DMS153 treated with DMSO at 0.1 percent for 48 hours (cell line): ENCODE measurements at regions not wholly inside any gene's neighbourhood (a gene's known extent, or its start where the extent isn't known, plus 50 kb on each side); places are given as distances from the start of the nearest gene placed in this dataset.
A peak's percentile ranks its signal among the peaks of the same experiment; 100 is the strongest.
"Not testable (repeated sequence)": the region's sequence is repeated elsewhere in the genome, so short reads cannot be mapped to it uniquely, and the experiment has no call there.

Source experiments
- DNase-seq: peaks from one replicate; lab custom pipeline; 2025; ENCODE audit not compliant: unreplicated experiment; lab: John Stamatoyannopoulos, UW

- no peak for DNase-seq
These were observed 847.7 kb downstream of the NCAM2 start for GRCh38 chr21:21845901-21846300.

- no peak for DNase-seq
These were observed 853.0 kb downstream of the NCAM2 start for GRCh38 chr21:21851205-21851604.

GRCh38 chr21:21851657-21852056 is 853.4 kb downstream of the NCAM2 start:
- no peak for DNase-seq

- DNase-seq: no peak
These were observed 860.5 kb downstream of the NCAM2 start for GRCh38 chr21:21858502-21859334.

DNA sequence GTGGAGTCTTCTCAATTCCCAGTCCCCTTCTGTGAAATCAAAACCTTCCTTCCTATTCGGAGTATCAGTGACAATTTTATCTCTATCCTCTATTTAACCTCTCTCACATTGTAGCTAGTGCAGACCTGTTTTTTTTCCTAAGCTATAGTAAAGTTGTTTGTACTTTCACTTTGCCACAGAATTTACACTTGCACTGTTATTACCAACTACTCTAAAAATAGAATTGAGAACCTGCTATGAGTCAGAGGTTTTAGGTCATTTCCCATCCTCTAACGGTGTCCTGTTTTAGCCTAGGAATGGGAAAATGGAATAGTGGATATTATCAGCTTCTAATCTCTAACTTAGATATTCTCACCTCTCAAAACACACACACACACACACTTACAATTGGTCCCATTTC is 862.7 kb downstream of the NCAM2 start:
- no peak for DNase-seq

DNA sequence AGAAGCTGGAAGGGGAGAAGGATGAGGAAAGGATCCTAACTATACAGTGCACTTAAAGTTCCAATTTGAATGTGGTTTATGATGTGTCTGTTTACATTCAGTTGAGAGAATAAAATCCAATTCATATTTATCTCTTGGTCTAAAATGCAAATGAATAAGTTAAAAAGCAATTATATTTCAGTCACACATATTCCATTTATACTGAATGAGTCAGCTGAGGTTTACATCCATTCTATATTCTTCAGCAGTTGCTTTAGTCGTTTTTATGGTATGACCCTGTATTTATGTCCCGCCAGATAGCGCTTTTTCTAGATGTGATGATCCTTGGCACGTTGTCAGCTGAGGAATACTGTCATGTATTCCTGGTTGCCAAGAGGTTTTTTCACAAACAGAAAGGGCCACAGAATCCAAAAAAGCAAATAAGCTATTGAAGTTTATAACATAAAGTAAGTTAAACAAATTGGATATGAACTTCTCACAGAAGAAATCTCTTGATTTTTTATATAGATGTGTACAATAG is 866.2 kb downstream of the NCAM2 start:
- DNase-seq: no peak

DNA sequence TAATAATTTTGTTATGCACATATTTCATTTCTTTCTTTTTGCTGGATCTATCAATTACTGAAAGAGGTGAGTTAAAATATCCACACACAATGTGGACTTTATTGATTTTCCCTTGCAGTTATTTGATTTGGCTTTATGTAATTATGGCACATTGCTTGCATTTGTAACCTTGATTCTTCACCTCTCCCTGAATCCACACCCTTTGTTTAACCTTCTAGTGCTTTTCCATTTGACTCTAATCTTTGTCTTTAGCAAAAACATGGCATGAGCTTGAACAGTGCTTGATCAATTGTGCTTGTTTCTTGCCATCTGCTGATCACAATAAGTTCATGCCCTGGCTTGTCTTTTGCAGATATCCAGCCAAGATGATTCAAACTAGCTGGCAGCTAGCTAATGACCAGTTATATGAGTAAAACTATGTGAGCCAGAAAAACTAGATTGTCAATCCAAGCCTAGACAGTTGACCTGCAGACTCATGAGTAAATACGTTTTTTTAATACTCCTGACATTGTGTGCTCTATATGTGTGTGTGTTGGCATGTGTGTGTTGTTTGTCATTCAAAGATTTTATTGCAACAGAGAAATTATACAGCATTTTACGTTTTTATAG is 899.2 kb downstream of the NCAM2 start:
- no peak for DNase-seq

DNA sequence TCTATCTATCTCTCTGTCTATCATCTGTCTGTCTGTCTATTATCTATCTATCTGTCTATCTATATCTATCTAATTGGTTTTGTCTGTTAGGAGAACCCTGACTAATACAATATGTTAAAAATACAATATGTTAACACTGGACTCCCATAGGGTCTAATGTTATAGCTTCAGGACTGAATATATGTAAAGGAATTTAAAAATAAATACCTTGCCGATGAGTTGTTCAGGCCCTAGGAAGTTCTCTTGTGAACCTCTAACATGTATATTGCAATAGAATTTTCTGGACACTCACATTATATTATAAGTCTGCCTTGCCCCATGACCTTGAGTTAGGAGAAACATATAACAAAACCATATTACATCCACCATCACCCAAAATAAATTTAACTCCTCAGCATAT is 900.6 kb downstream of the NCAM2 start:
- DNase-seq: no peak

- not testable (repeated sequence) for DNase-seq
These were observed 904.2 kb downstream of the NCAM2 start for GRCh38 chr21:21902416-21902815.

GRCh38 chr21:21907271-21907670 is 909.1 kb downstream of the NCAM2 start:
- no peak for DNase-seq

- no peak for DNase-seq
These were observed 917.6 kb downstream of the NCAM2 start for GRCh38 chr21:21915816-21916215.

- DNase-seq: peak; percentile 11
These were observed 923.4 kb downstream of the NCAM2 start for GRCh38 chr21:21921410-21922232.

DNA sequence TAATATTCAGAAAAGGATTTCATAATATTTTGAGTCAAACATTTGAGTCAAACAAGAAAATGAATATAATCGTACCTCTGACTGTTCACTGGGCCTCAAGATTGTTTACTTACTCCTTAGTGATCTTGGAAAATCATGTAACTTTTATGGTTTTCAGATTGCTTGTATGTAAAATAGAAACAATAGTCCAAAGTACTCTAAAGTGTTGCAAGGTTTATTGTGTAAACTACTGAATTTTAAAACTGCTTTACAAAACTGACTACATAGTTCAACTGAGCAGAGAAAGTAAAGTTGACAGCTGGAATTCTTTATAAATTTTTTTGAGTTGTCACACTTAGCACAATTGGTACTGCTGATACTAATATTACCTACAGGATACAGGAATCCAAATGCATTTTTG is 931.0 kb downstream of the NCAM2 start:
- DNase-seq: no peak

DNA sequence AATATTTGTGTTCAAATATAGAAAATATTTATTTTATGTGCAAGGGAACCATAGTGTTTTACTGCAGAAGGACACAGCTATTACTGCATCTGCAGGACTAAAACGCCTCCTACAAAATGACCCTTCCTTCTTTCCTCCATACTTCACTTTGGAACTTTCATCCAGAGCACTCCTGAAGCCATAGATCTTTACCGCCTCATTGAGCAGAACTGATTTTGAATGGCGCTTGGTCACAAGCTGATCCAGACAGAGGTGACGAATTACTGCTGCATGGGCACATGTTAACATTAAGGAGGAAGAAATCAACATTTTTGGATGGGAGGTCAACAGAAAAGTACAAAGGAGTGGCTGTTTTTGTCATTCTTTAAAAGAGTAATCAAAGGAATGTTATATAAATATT is 931.6 kb downstream of the NCAM2 start:
- no peak for DNase-seq

GRCh38 chr21:21952566-21952965 is 954.4 kb downstream of the NCAM2 start:
- no peak for DNase-seq

GRCh38 chr21:21955204-21955603 is 957.0 kb downstream of the NCAM2 start:
- DNase-seq: no peak

GRCh38 chr21:21957490-21957889 is 959.3 kb downstream of the NCAM2 start:
- DNase-seq: no peak

DNA sequence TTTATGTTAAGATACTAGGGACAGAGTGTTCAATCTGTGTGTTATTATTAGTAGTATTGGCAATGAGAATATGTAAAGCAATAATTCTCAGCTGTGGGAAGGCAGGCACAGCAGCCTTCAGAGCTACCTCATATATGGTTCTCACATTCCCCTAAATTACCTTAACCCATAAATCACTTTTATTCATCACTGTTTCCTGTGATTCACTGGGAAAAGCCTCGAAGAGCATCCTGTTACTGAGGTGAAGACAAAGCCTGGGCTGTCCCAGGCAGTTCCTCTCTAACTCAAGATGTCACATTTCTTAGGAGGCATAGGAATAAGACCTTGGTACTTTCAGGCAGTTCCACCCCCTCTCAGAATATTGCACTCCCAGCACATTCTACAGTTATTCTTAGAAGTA is 965.7 kb downstream of the NCAM2 start:
- DNase-seq: no peak

- DNase-seq: no peak
These were observed 970.6 kb downstream of the NCAM2 start for GRCh38 chr21:21968810-21969209.

GRCh38 chr21:21969211-21969610 is 971.0 kb downstream of the NCAM2 start:
- DNase-seq: no peak

- no peak for DNase-seq
These were observed 973.2 kb downstream of the NCAM2 start for GRCh38 chr21:21971384-21971783.

DNA sequence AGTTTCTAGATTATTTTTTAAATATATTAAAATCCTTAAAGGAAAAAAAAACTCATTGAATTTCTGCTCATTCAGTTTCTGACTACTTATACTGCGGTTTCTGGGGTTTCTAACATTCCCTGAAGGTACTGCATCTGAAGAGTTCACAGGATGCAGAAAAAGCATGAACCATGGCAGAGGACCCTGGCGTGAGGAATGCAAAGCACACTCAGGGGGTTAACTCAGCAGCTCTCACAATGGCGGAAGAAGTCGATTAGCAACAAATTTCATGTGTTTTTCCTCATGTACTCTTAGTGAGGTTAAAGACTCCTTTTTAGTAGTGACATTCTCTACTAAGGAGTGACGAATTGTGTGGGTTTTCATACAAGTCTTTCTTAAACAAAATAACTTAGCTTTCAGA is 975.6 kb downstream of the NCAM2 start:
- no peak for DNase-seq
